OCI-LY1 (cell line): ENCODE measurements at regions not wholly inside any gene's neighbourhood (a gene's known extent, or its start where the extent isn't known, plus 50 kb on each side); places are given as distances from the start of the nearest gene placed in this dataset.

Experiments used
- CTCF ChIP-seq: fragments of 200-600 bp; sonication (generic), shearing (Covaris generic); IDR thresholded peaks from 2 replicates; pipeline ENCODE4 v1.5.1; 2017; ENCODE audit warnings: mild to moderate bottlenecking, antibody characterized with exemption, low read length, moderate library complexity, mixed read lengths
- EZH2 ChIP-seq: fragments of 200-600 bp; sonication (generic), shearing (Covaris generic); IDR thresholded peaks from 2 replicates; pipeline ENCODE4 v1.8.0; 2017; ENCODE audit warnings: borderline replicate concordance, mixed run types, mild to moderate bottlenecking, antibody characterized with exemption, low read length, moderate library complexity, mixed read lengths

GRCh38 chrX:109936114-109936513 lies 66.8 kb upstream of the TMEM164 start:
- TF ChIP-seq CTCF (no peak), EZH2 (no peak)
